ENCODE measurements at regions not wholly inside any gene's neighbourhood (a gene's known extent, or its start where the extent isn't known, plus 50 kb on each side); places are given as distances from the start of the nearest gene placed in this dataset.

DNA sequence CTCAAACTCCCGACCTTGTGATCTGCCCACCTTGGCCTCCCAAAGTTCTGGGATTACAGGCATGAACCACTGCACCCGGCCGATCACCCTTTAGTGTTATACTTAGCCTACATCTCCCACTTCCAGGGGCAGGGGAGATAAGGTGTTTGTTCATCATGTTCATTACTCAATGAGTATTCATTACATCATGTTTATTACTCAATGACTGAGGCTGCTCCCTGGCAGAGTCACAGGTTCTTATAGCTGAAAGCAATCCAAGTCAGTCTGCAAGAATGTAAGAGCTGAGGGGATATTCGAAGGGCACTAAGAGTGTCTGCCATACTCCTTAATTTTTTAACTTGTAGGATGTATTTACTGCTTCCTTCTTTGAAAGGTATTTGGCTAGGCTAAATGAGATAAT is 214.2 kb downstream of the SPATA31D1 start:
- TF ChIP-seq, protein P1, sequence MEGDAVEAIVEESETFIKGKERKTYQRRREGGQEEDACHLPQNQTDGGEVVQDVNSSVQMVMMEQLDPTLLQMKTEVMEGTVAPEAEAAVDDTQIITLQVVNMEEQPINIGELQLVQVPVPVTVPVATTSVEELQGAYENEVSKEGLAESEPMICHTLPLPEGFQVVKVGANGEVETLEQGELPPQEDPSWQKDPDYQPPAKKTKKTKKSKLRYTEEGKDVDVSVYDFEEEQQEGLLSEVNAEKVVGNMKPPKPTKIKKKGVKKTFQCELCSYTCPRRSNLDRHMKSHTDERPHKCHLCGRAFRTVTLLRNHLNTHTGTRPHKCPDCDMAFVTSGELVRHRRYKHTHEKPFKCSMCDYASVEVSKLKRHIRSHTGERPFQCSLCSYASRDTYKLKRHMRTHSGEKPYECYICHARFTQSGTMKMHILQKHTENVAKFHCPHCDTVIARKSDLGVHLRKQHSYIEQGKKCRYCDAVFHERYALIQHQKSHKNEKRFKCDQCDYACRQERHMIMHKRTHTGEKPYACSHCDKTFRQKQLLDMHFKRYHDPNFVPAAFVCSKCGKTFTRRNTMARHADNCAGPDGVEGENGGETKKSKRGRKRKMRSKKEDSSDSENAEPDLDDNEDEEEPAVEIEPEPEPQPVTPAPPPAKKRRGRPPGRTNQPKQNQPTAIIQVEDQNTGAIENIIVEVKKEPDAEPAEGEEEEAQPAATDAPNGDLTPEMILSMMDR (IDR thresholded peaks at IDR 0.05), result no peak
- TF ChIP-seq POLR2A (IDR thresholded peaks at IDR 0.05), result no peak
- TF ChIP-seq POLR2AphosphoS5 (IDR thresholded peaks at IDR 0.05), result no peak
- no peak for TF ChIP-seq EP300 (IDR thresholded peaks at IDR 0.05)

Data from suprapubic skin (tissue), 4 donors.